ENCODE measurements at regions not wholly inside any gene's neighbourhood (a gene's known extent, or its start where the extent isn't known, plus 50 kb on each side); places are given as distances from the start of the nearest gene placed in this dataset.

- no peak for TF ChIP-seq ESRRG (CRISPR knock-in tag; IDR thresholded peaks at IDR 0.05)
- TF ChIP-seq ZNF70 (CRISPR knock-in tag; IDR thresholded peaks at IDR 0.05), result no peak
- no peak for TF ChIP-seq CSDC2 (CRISPR knock-in tag; IDR thresholded peaks at IDR 0.05)
- TF ChIP-seq CSRNP3 (CRISPR knock-in tag; IDR thresholded peaks at IDR 0.05), result no peak
- no peak for TF ChIP-seq CREB5 (CRISPR knock-in tag; IDR thresholded peaks at IDR 0.05; ENCODE audit: low read depth)
- no peak for TF ChIP-seq PATZ1 (CRISPR knock-in tag; IDR thresholded peaks at IDR 0.05; ENCODE audit: borderline replicate concordance)
- no peak for TF ChIP-seq RARB (CRISPR knock-in tag; IDR thresholded peaks at IDR 0.05)
These were observed 233.8 kb downstream of the DACT1 start for GRCh38 chr14:58871573-58871972.
